ENCODE measurements at regions not wholly inside any gene's neighbourhood (a gene's known extent, or its start where the extent isn't known, plus 50 kb on each side); places are given as distances from the start of the nearest gene placed in this dataset.

DNA sequence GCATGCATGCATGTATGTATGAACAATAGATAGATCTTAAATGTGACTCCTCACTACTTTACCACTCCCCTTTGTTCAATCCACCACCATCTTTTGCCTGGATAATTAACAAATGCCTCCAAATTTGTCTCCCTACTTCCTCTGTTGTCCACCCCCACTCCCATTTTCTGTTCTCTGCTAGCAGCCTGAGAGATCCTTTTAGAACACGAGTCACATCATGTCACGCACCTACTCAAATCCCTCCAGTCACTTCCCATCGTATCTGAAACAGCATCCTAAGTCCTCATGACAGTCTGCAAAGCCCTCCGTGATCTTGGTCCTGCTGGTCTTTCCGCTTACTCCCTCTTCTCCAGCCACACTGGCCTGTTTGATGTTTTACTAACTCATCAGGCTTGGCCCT lies 527.3 kb downstream of the EPHA4 start:
- TF ChIP-seq CTCF (IDR thresholded peaks at IDR 0.05) = no peak
- TF ChIP-seq POLR2A (IDR thresholded peaks at IDR 0.05) = no peak
- no peak for TF ChIP-seq POLR2AphosphoS5 (IDR thresholded peaks at IDR 0.05)
